KMS-11 (cell line): ENCODE measurements at regions not wholly inside any gene's neighbourhood (a gene's known extent, or its start where the extent isn't known, plus 50 kb on each side); places are given as distances from the start of the nearest gene placed in this dataset.

Experiments used
- H2AFZ ChIP-seq: fragments of 200-600 bp; sonication (generic); 2 replicates; pipeline ENCODE4 v1.6.1; 2016; ENCODE audit warnings: antibody characterized with exemption, mixed run types, low read depth
- H3K27ac ChIP-seq: fragments of 200-600 bp; sonication (generic); 2 replicates; pipeline ENCODE4 v1.6.1; 2016; ENCODE audit warnings: mild to moderate bottlenecking, mixed run types
- H3K27me3 ChIP-seq: fragments of 200-600 bp; sonication (generic); 2 replicates; pipeline ENCODE4 v1.6.1; 2017; ENCODE audit warnings: mild to moderate bottlenecking, low read depth, mixed run types, moderate library complexity; ENCODE audit not compliant: insufficient read depth
- H3K36me3 ChIP-seq: fragments of 200-600 bp; sonication (generic); 2 replicates; pipeline ENCODE4 v1.6.1; 2017; ENCODE audit warnings: mild to moderate bottlenecking, mixed run types; ENCODE audit not compliant: insufficient read depth
- H3K4me1 ChIP-seq: fragments of 200-600 bp; sonication (generic); 2 replicates; pipeline ENCODE4 v1.6.1; 2016; ENCODE audit warnings: mild to moderate bottlenecking, low read depth, mixed run types; ENCODE audit not compliant: poor library complexity, severe bottlenecking
- H3K4me2 ChIP-seq: fragments of 200-600 bp; sonication (generic); 2 replicates; pipeline ENCODE4 v1.7.0; 2016; ENCODE audit warnings: mild to moderate bottlenecking, mixed run types
- H3K4me3 ChIP-seq: fragments of 200-600 bp; sonication (generic); IDR thresholded peaks from 2 replicates; pipeline ENCODE4 v1.6.1; 2017; ENCODE audit warnings: low read depth, low read length, mixed read lengths; ENCODE audit not compliant: insufficient read depth
- H3K79me2 ChIP-seq: fragments of 200-600 bp; sonication (generic); 2 replicates; pipeline ENCODE4 v1.6.1; 2016; ENCODE audit warnings: low read depth, mixed run types; ENCODE audit not compliant: insufficient read depth
- H3K9ac ChIP-seq: fragments of 200-600 bp; sonication (generic); 2 replicates; pipeline ENCODE4 v1.6.1; 2016; ENCODE audit warnings: mild to moderate bottlenecking, mixed run types
- H4K20me1 ChIP-seq: fragments of 200-600 bp; sonication (generic); 2 replicates; pipeline ENCODE4 v1.6.1; 2016; ENCODE audit warnings: mild to moderate bottlenecking, mixed run types; ENCODE audit not compliant: insufficient read depth
- TF ChIP-seq, protein P1 (sequence below): fragments of 200-600 bp; sonication (generic); conservative IDR thresholded peaks from 2 replicates; pipeline ENCODE4 v1.6.1; 2017; ENCODE audit warnings: low read depth, mild to moderate bottlenecking, antibody characterized with exemption, low read length, moderate library complexity, mixed read lengths

DNA sequence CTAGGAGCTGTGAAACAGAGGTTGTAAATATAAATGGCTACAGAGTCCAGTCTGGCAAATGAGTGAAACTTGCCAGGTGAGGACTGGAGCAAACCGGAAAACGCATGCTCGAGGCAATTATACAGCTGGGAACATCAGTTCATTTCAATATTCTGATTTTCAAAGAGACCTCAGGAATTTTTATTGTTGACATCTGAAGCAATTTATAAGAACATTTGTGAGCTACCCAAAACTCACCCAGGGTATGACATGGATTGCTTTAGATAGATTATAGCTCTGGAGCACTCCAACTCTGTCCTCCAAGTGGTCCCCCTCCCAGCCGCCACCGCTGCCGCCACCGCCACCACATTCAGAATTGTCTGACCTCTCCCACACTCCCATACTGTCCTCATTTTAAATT, 84.6 kb upstream of the GRAMD2B start:
- H3K4me2 ChIP-seq, result no peak overlapping the region
- TF ChIP-seq, protein P1, sequence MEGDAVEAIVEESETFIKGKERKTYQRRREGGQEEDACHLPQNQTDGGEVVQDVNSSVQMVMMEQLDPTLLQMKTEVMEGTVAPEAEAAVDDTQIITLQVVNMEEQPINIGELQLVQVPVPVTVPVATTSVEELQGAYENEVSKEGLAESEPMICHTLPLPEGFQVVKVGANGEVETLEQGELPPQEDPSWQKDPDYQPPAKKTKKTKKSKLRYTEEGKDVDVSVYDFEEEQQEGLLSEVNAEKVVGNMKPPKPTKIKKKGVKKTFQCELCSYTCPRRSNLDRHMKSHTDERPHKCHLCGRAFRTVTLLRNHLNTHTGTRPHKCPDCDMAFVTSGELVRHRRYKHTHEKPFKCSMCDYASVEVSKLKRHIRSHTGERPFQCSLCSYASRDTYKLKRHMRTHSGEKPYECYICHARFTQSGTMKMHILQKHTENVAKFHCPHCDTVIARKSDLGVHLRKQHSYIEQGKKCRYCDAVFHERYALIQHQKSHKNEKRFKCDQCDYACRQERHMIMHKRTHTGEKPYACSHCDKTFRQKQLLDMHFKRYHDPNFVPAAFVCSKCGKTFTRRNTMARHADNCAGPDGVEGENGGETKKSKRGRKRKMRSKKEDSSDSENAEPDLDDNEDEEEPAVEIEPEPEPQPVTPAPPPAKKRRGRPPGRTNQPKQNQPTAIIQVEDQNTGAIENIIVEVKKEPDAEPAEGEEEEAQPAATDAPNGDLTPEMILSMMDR, result no peak
- H3K27me3 ChIP-seq, result no peaks in the 10 kb centered on the region
- no peak overlapping the region for H3K9ac ChIP-seq
- H2AFZ ChIP-seq, result no peak overlapping the region
- no peak overlapping the region for H3K4me3 ChIP-seq
- H3K4me1 ChIP-seq, result peaks cover 6% of the 10 kb centered on the region
- H4K20me1 ChIP-seq, result no peaks in the 10 kb centered on the region
- no peaks in the 10 kb centered on the region for H3K79me2 ChIP-seq
- no peak overlapping the region for H3K27ac ChIP-seq
- H3K36me3 ChIP-seq, result no peaks in the 10 kb centered on the region

DNA sequence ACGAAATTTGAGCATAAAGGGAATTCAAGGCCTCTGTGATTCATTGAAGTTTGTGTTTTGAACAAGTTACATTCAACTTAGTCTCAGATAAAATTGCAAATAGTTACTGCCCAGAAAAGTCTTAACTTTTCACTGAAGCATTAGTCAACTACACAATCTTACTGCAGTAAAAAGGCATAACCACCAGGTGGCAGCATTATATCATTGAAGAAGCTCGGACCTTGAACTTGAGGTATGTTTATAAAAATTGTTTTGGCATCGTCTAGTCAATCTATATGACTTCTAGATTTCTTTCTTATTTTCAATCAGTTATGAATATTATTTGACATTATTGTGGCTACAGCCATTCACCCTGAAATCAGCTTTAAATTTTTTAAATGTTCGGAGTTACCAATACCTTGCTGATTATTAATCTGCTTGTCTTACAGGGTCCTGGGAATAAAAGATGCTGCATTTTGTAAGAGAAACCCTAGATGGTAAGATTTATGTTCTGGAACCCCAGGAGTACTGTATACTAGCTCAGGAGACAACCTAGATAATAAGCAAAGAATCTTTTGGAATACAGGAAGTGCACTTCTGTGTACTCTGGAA, 83.9 kb upstream of the GRAMD2B start:
- no peak overlapping the region for H3K4me2 ChIP-seq
- H3K9ac ChIP-seq, result no peak overlapping the region
- peaks cover 6% of the 10 kb centered on the region for H3K4me1 ChIP-seq
- H3K4me3 ChIP-seq, result no peak overlapping the region
- H3K27me3 ChIP-seq, result no peaks in the 10 kb centered on the region
- TF ChIP-seq, protein P1, result peak; percentile 85
- H4K20me1 ChIP-seq, result no peaks in the 10 kb centered on the region
- no peak overlapping the region for H3K27ac ChIP-seq
- H3K79me2 ChIP-seq, result no peaks in the 10 kb centered on the region
- H2AFZ ChIP-seq, result no peak overlapping the region
- no peaks in the 10 kb centered on the region for H3K36me3 ChIP-seq

DNA sequence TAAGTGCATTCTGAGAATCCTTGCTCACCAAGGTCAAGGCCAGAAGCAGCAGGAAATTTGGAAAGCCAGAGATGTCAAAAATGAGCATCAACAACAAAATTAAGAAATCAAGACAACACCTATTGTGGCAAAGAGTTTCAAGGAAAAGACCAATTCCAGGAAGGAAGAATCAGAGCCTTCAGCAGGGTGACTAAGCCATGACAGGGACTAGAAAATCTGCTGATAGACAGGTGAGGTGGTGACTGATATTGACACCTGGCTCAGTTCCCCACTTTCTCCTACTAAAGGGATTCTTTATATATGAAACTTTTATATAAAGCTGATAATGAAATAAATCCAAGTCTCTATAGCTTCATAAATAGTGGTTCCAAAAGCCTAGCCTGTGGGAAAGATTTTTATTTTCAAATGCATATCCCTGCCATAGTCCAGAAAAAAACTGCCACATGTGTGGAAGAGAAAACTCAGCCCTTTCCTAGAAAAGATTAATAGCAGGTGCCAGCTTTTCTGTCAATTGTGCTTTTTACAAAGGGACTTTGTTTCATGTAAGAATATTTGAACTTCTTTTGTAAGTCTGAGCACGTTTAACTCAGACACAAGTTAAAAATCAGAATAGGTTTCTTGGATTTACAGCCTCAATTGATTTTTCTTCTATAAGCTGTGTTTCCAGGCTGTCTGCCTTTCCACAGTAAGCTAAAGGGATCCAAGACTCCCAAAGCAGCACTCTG, 81.1 kb upstream of the GRAMD2B start:
- Histone ChIP-seq H3K4me1 (peaks cover 6% of the 10 kb centered on the region), H3K27me3 (no peaks in the 10 kb centered on the region), H3K9ac (no peak overlapping the region), H3K36me3 (no peaks in the 10 kb centered on the region), H4K20me1 (no peaks in the 10 kb centered on the region), H3K27ac (no peak overlapping the region), H3K4me2 (no peak overlapping the region), H2AFZ (no peak overlapping the region), H3K79me2 (no peaks in the 10 kb centered on the region), H3K4me3 (no peak overlapping the region)
- TF ChIP-seq, protein P1, result no peak

DNA sequence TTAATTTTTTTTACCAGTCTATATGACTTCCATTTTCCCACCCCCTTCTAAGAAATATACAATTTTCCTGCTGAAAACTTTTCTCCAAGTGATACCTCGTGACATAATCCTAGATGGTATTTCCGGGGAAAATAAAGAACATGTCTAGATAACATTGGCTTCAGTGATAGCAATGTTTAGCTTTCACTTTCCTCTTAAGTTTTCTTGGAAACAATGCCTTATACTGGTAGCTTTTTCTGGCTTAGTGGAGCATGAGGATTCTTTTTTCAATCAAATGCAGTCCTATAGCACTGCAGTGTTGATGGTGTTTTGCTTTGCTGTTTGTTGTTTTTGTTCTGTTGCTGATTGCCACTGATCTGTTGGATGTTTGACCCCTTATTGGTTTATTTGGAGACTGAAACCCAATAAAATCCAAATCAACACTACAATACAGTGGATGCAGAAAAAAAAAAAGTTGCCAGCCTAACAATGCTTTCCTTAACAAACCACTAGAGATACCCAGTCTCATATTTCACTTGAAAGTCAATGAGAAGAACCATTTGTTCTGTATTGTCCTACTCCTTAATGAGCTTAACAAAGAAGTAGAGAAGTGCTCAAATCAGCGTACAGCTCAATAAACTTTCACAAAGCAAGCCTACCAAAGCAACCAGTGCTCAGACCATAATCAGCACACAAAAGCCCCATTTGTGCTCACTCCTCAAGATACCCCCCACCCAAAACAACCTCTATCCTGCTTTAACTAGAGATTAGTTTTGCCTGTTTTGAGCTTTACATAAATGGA, 74.2 kb upstream of the GRAMD2B start:
- TF ChIP-seq, protein P1, result no peak
- Histone ChIP-seq H3K9ac (no peak overlapping the region), H3K36me3 (no peaks in the 10 kb centered on the region), H3K4me2 (peak overlapping the region; percentile 18; the same call in 1 of the 2 replicates), H4K20me1 (no peaks in the 10 kb centered on the region), H3K79me2 (no peaks in the 10 kb centered on the region), H3K4me1 (peaks cover 18% of the 10 kb centered on the region), H3K27ac (no peak overlapping the region), H3K27me3 (no peaks in the 10 kb centered on the region), H3K4me3 (no peak overlapping the region), H2AFZ (no peak overlapping the region)
